ENCODE measurements at regions not wholly inside any gene's neighbourhood (a gene's known extent, or its start where the extent isn't known, plus 50 kb on each side); places are given as distances from the start of the nearest gene placed in this dataset.

DNA sequence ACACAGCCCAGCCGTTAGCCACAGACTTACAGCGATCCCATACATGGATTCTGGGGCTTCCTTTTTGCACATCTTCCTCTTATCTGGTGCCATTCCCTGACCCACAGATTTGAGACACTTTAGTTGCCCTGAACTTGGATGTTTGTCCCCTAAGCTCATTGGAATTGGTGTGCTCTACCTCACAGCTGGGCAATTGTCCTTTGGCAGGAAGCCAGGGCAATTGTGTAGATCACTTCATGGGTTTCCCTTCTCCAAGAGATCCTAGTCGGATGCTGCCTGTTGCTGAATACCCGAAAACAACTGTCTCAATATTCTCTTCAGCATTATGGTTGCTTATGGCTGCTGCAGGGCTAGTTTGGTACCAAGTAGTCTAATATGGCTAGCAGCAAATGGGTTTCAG is 470.7 kb upstream of the MKI67 start:
- Histone ChIP-seq H3K27me3 (ENCODE audit: control insufficient read depth in 2 of 2, insufficient read depth in 1 of 2, low read length in 1 of 2) (no peaks in the 10 kb centered on the region), H3K27ac (ENCODE audit: low read depth in 1 of 2, low read length in 1 of 2) (no peak overlapping the region), H3K4me3 (ENCODE audit: low read length in 2 of 2) (no peak overlapping the region), H3K4me1 (ENCODE audit: control insufficient read depth in 2 of 2, insufficient read depth in 2 of 2, low read length in 2 of 2) (no peaks in the 10 kb centered on the region), H3K36me3 (ENCODE audit: control insufficient read depth in 2 of 2, insufficient read depth in 2 of 2, low read length in 1 of 2) (no peaks in the 10 kb centered on the region), H3K9me3 (ENCODE audit: control insufficient read depth in 2 of 2, insufficient read depth in 1 of 2, low read length in 1 of 2) (no peaks in the 10 kb centered on the region)
- WGBS, result 92% methylated on average over 4 of the region's 4 CpGs
- no peak for DNase-seq (ENCODE audit: low read depth in 6 of 9, low spot score in 9 of 9)

DNA sequence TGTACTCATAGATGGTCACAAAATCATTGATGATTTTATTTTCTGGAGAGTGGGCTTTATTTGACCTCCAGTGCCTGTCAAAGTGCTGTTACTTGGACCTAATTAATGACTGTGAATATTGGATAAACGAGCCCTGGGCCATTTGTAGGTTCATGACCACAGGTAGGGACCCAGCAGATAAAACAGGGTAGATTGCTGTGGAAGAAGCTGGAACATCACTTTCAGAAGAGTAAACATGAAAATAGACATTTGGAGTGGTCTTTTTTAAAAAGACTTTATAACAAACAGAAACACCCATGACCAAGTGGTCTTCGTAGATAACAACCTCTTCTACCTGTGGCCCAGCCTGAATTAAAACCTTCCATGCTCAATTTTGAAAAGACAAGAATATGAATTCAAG is 472.8 kb upstream of the MKI67 start:
- Histone ChIP-seq H3K4me3 (ENCODE audit: low read length in 2 of 2) (no peak overlapping the region), H3K4me1 (ENCODE audit: control insufficient read depth in 2 of 2, insufficient read depth in 2 of 2, low read length in 2 of 2) (no peaks in the 10 kb centered on the region), H3K27ac (ENCODE audit: low read depth in 1 of 2, low read length in 1 of 2) (no peak overlapping the region), H3K27me3 (ENCODE audit: control insufficient read depth in 2 of 2, insufficient read depth in 1 of 2, low read length in 1 of 2) (no peaks in the 10 kb centered on the region), H3K9me3 (ENCODE audit: control insufficient read depth in 2 of 2, insufficient read depth in 1 of 2, low read length in 1 of 2) (no peaks in the 10 kb centered on the region), H3K36me3 (ENCODE audit: control insufficient read depth in 2 of 2, insufficient read depth in 2 of 2, low read length in 1 of 2) (no peaks in the 10 kb centered on the region)
- DNase-seq (ENCODE audit: low read depth in 6 of 9, low spot score in 9 of 9), result no peak
- WGBS, result 92% methylated on average over 2 of the region's 2 CpGs

DNA sequence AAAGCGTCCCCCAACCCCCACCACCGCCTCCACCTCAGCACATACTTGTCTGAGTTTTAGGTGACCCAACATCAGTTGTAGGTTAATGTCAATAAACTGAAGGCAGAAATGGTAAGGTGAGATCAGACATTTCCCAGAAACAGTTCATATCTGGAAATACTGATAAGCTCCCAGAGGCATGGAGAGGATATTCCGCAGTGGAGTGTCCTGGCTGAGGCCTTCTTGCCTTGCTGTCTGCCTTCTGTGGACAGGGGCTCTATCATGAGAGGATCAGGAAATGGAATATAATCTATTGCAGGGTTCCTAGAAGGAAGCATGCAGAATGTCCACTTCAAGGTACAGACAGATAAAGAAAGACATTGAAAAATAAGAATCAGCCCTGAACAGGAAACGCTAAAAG is 473.3 kb upstream of the MKI67 start:
- no peaks in the 10 kb centered on the region for H3K4me1 ChIP-seq (ENCODE audit: control insufficient read depth in 2 of 2, insufficient read depth in 2 of 2, low read length in 2 of 2)
- 96% methylated on average over 4 of the region's 4 CpGs for WGBS

GRCh38 chr10:128602183-128602582 is 476.0 kb upstream of the MKI67 start:
- H3K4me1 ChIP-seq (ENCODE audit: control insufficient read depth in 2 of 2, insufficient read depth in 2 of 2, low read length in 2 of 2), result no peaks in the 10 kb centered on the region
- no peaks in the 10 kb centered on the region for H3K9me3 ChIP-seq (ENCODE audit: control insufficient read depth in 2 of 2, insufficient read depth in 1 of 2, low read length in 1 of 2)
- H3K27me3 ChIP-seq (ENCODE audit: control insufficient read depth in 2 of 2, insufficient read depth in 1 of 2, low read length in 1 of 2), result no peaks in the 10 kb centered on the region
- no peaks in the 10 kb centered on the region for H3K36me3 ChIP-seq (ENCODE audit: control insufficient read depth in 2 of 2, insufficient read depth in 2 of 2, low read length in 1 of 2)
- DNase-seq (ENCODE audit: low read depth in 6 of 9, low spot score in 9 of 9), result no peak
- WGBS, result 97% methylated on average over 6 of the region's 6 CpGs
- H3K27ac ChIP-seq (ENCODE audit: low read depth in 1 of 2, low read length in 1 of 2), result no peak overlapping the region
- no peak overlapping the region for H3K4me3 ChIP-seq (ENCODE audit: low read length in 2 of 2)

More for the DNA sequence above, 473.3 kb upstream of the MKI67 start:
- Histone ChIP-seq H3K27me3 (ENCODE audit: control insufficient read depth in 2 of 2, insufficient read depth in 1 of 2, low read length in 1 of 2) (no peaks in the 10 kb centered on the region), H3K4me3 (ENCODE audit: low read length in 2 of 2) (no peak overlapping the region), H3K9me3 (ENCODE audit: control insufficient read depth in 2 of 2, insufficient read depth in 1 of 2, low read length in 1 of 2) (no peaks in the 10 kb centered on the region), H3K27ac (ENCODE audit: low read depth in 1 of 2, low read length in 1 of 2) (no peak overlapping the region), H3K36me3 (ENCODE audit: control insufficient read depth in 2 of 2, insufficient read depth in 2 of 2, low read length in 1 of 2) (no peaks in the 10 kb centered on the region)
- no peak for DNase-seq (ENCODE audit: low read depth in 6 of 9, low spot score in 9 of 9)

DNA sequence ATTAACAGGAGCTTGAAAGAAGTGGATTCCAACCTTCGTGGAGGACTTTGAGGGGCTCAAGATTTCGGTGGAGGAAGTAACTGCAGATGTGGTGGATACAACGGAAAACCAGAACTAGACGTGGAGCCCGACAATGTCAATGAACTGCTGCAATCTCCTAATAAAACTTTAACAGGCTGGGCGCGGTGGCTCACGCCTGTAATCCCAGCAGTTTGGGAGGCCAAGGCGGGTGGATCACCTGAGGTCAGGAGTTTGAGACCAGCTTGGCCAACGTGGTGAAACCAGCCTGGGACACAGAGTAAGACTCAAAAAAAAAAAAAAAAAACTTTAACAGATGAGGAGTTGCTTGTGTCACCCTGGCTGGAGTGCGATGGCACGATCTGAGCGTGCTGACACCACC is 477.8 kb upstream of the MKI67 start:
- H3K27me3 ChIP-seq (ENCODE audit: control insufficient read depth in 2 of 2, insufficient read depth in 1 of 2, low read length in 1 of 2), result no peaks in the 10 kb centered on the region
- H3K4me1 ChIP-seq (ENCODE audit: control insufficient read depth in 2 of 2, insufficient read depth in 2 of 2, low read length in 2 of 2), result no peaks in the 10 kb centered on the region
- H3K36me3 ChIP-seq (ENCODE audit: control insufficient read depth in 2 of 2, insufficient read depth in 2 of 2, low read length in 1 of 2), result no peaks in the 10 kb centered on the region
- H3K27ac ChIP-seq (ENCODE audit: low read depth in 1 of 2, low read length in 1 of 2), result no peak overlapping the region
- no peak overlapping the region for H3K4me3 ChIP-seq (ENCODE audit: low read length in 2 of 2)
- 95% methylated on average over 13 of the region's 13 CpGs for WGBS
- H3K9me3 ChIP-seq (ENCODE audit: control insufficient read depth in 2 of 2, insufficient read depth in 1 of 2, low read length in 1 of 2), result no peaks in the 10 kb centered on the region
- no peak for DNase-seq (ENCODE audit: low read depth in 6 of 9, low spot score in 9 of 9)

- 98% methylated on average over 1 of the region's 1 CpG for WGBS
These were observed 479.0 kb upstream of the MKI67 start for GRCh38 chr10:128605180-128605579.

GRCh38 chr10:128606055-128606454 is 479.8 kb upstream of the MKI67 start:
- no peak for DNase-seq (ENCODE audit: low read depth in 6 of 9, low spot score in 9 of 9)
- Histone ChIP-seq H3K9me3 (ENCODE audit: control insufficient read depth in 2 of 2, insufficient read depth in 1 of 2, low read length in 1 of 2) (no peaks in the 10 kb centered on the region), H3K27me3 (ENCODE audit: control insufficient read depth in 2 of 2, insufficient read depth in 1 of 2, low read length in 1 of 2) (no peaks in the 10 kb centered on the region), H3K4me3 (ENCODE audit: low read length in 2 of 2) (no peak overlapping the region), H3K4me1 (ENCODE audit: control insufficient read depth in 2 of 2, insufficient read depth in 2 of 2, low read length in 2 of 2) (no peaks in the 10 kb centered on the region), H3K27ac (ENCODE audit: low read depth in 1 of 2, low read length in 1 of 2) (no peak overlapping the region), H3K36me3 (ENCODE audit: control insufficient read depth in 2 of 2, insufficient read depth in 2 of 2, low read length in 1 of 2) (no peaks in the 10 kb centered on the region)
- WGBS, result 92% methylated on average over 4 of the region's 4 CpGs

More at GRCh38 chr10:128605180-128605579, 479.0 kb upstream of the MKI67 start:
- H3K27ac ChIP-seq (ENCODE audit: low read depth in 1 of 2, low read length in 1 of 2), result no peak overlapping the region
- H3K4me3 ChIP-seq (ENCODE audit: low read length in 2 of 2), result no peak overlapping the region
- no peaks in the 10 kb centered on the region for H3K9me3 ChIP-seq (ENCODE audit: control insufficient read depth in 2 of 2, insufficient read depth in 1 of 2, low read length in 1 of 2)
- DNase-seq (ENCODE audit: low read depth in 6 of 9, low spot score in 9 of 9), result no peak
- H3K4me1 ChIP-seq (ENCODE audit: control insufficient read depth in 2 of 2, insufficient read depth in 2 of 2, low read length in 2 of 2), result no peaks in the 10 kb centered on the region
- no peaks in the 10 kb centered on the region for H3K27me3 ChIP-seq (ENCODE audit: control insufficient read depth in 2 of 2, insufficient read depth in 1 of 2, low read length in 1 of 2)
- H3K36me3 ChIP-seq (ENCODE audit: control insufficient read depth in 2 of 2, insufficient read depth in 2 of 2, low read length in 1 of 2), result no peaks in the 10 kb centered on the region

DNA sequence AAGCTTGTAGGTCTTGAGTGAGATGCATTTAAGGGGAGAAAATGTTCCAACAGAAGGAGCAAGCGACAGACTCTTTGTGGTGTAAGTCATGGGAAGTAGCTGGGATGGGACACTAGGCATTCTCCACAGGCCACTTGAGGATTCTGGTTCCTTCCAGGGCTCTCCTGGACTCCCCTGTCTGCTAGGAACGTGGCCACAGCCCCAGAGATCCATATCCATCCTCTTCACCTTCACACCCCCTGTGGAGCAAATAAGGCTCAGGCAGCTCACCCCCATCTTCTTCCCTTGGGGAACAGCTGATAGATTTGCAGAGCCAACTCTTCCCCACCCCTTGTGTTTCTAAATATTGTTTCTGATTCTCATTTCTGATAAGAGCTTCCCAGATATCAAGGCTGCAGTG is 482.6 kb upstream of the MKI67 start:
- no peak for DNase-seq (ENCODE audit: low read depth in 6 of 9, low spot score in 9 of 9)
- Histone ChIP-seq H3K27ac (ENCODE audit: low read depth in 1 of 2, low read length in 1 of 2) (no peak overlapping the region), H3K27me3 (ENCODE audit: control insufficient read depth in 2 of 2, insufficient read depth in 1 of 2, low read length in 1 of 2) (no peaks in the 10 kb centered on the region), H3K9me3 (ENCODE audit: control insufficient read depth in 2 of 2, insufficient read depth in 1 of 2, low read length in 1 of 2) (no peaks in the 10 kb centered on the region), H3K4me3 (ENCODE audit: low read length in 2 of 2) (no peak overlapping the region), H3K4me1 (ENCODE audit: control insufficient read depth in 2 of 2, insufficient read depth in 2 of 2, low read length in 2 of 2) (no peaks in the 10 kb centered on the region), H3K36me3 (ENCODE audit: control insufficient read depth in 2 of 2, insufficient read depth in 2 of 2, low read length in 1 of 2) (no peaks in the 10 kb centered on the region)
- 71% methylated on average over 2 of the region's 2 CpGs for WGBS

DNA sequence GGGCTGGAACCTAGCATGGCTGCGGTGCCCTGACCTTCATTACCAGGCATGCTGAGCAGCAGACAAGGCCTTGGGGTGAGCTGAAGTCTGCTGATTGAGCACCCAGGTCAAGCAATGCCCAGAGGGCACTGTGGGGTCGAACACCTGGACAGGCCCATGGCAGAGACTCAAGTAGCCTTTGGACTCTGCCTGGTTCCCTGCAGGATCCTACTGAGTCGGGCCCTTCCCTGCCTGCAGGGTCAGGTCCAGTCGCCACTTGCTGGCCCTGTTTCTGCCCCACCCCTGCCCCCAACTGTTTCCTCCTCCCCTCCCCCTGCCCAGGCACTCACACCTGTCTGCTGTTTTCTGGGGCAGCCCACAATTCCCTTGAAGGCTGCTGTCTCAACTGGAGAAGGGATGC is 483.2 kb upstream of the MKI67 start:
- Histone ChIP-seq H3K36me3 (ENCODE audit: control insufficient read depth in 2 of 2, insufficient read depth in 2 of 2, low read length in 1 of 2) (no peaks in the 10 kb centered on the region), H3K4me1 (ENCODE audit: control insufficient read depth in 2 of 2, insufficient read depth in 2 of 2, low read length in 2 of 2) (no peaks in the 10 kb centered on the region), H3K4me3 (ENCODE audit: low read length in 2 of 2) (no peak overlapping the region), H3K27ac (ENCODE audit: low read depth in 1 of 2, low read length in 1 of 2) (no peak overlapping the region), H3K27me3 (ENCODE audit: control insufficient read depth in 2 of 2, insufficient read depth in 1 of 2, low read length in 1 of 2) (no peaks in the 10 kb centered on the region), H3K9me3 (ENCODE audit: control insufficient read depth in 2 of 2, insufficient read depth in 1 of 2, low read length in 1 of 2) (no peaks in the 10 kb centered on the region)
- 91% methylated on average over 4 of the region's 4 CpGs for WGBS
- no peak for DNase-seq (ENCODE audit: low read depth in 6 of 9, low spot score in 9 of 9)

- H3K4me1 ChIP-seq (ENCODE audit: control insufficient read depth in 2 of 2, insufficient read depth in 2 of 2, low read length in 2 of 2), result no peaks in the 10 kb centered on the region
- DNase-seq (ENCODE audit: low read depth in 6 of 9, low spot score in 9 of 9), result no peak
- 91% methylated on average over 4 of the region's 4 CpGs for WGBS
- H3K36me3 ChIP-seq (ENCODE audit: control insufficient read depth in 2 of 2, insufficient read depth in 2 of 2, low read length in 1 of 2), result no peaks in the 10 kb centered on the region
- no peak overlapping the region for H3K4me3 ChIP-seq (ENCODE audit: low read length in 2 of 2)
- H3K9me3 ChIP-seq (ENCODE audit: control insufficient read depth in 2 of 2, insufficient read depth in 1 of 2, low read length in 1 of 2), result no peaks in the 10 kb centered on the region
- H3K27ac ChIP-seq (ENCODE audit: low read depth in 1 of 2, low read length in 1 of 2), result no peak overlapping the region
- H3K27me3 ChIP-seq (ENCODE audit: control insufficient read depth in 2 of 2, insufficient read depth in 1 of 2, low read length in 1 of 2), result no peaks in the 10 kb centered on the region
These were observed 483.9 kb upstream of the MKI67 start for GRCh38 chr10:128610113-128610512.

Measured in thymus (tissue), 11 donors.